Neural crest cell (in vitro differentiated cells): ENCODE measurements at regions not wholly inside any gene's neighbourhood (a gene's known extent, or its start where the extent isn't known, plus 50 kb on each side); places are given as distances from the start of the nearest gene placed in this dataset.

ENCODE experiments used
- DNase-seq: peaks from one replicate; pipeline ENCODE4 v3.0.0; 2021; ENCODE audit warnings: low read depth, mixed read lengths, low spot score
- H3K27ac Mint-ChIP-seq: one replicate; pipeline ENCODE4 v1.8.0; 2021; ENCODE audit warnings: mild to moderate bottlenecking, mixed read lengths; ENCODE audit not compliant: unreplicated experiment
- H3K27me3 Mint-ChIP-seq: 2 replicates; pipeline ENCODE4 v1.8.0; 2021; ENCODE audit warnings: low read depth, mild to moderate bottlenecking, mixed read lengths
- H3K36me3 Mint-ChIP-seq: 2 replicates; pipeline ENCODE4 v1.8.0; 2021; ENCODE audit warnings: low read depth, mild to moderate bottlenecking, mixed read lengths
- H3K4me1 Mint-ChIP-seq: 2 replicates; pipeline ENCODE4 v1.8.0; 2021; ENCODE audit warnings: mixed read lengths
- H3K4me3 Mint-ChIP-seq: one replicate; pipeline ENCODE4 v1.8.0; 2021; ENCODE audit warnings: mild to moderate bottlenecking, mixed read lengths
- H3K9me3 Mint-ChIP-seq: 2 replicates; pipeline ENCODE4 v1.8.0; 2021; ENCODE audit warnings: mixed read lengths
- CTCF ChIP-seq: fragments of 200-600 bp; sonication (generic); conservative IDR thresholded peaks from 2 replicates; pipeline ENCODE4 v1.5.0; 2021; ENCODE audit warnings: antibody characterized with exemption, mild to moderate bottlenecking

DNA sequence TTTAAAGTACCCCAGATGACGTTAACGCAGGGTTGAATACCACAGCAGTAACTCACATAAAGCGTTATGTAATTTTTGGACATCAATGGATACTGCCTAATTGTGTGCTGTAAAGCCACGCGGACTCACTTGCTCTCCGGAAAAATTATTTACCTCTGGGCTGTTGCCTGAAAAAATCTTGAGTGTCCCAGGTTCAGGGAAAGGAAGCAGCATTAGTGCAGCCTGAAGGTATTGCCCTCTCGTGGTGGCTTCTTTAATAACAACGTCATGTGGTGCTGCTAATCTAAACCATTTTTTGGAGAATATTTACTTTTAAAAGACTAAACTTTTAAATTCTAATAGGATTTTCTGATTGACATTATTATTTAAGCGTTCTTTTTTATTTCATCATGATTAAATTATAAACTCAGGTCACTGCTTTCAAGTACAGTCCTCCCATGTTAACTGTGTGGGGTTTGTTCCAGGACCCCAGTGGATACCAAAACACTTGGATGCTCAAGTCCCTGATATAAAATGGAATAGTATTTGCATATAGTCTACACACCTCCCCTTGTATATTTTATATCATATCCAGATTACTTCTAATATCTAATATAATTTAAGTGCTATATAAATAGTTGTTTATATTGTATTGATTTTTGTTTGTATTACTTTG is 384.8 kb downstream of the FAM133A start:
- Mint-ChIP-seq H3K4me1 (peaks cover 3% of the 10 kb centered on the region), H3K9me3 (peaks cover 4% of the 10 kb centered on the region), H3K27me3 (no peaks in the 10 kb centered on the region), H3K27ac (no peak overlapping the region), H3K4me3 (no peak overlapping the region), H3K36me3 (no peaks in the 10 kb centered on the region)
- peak; percentile 79 for TF ChIP-seq CTCF
- peak; percentile 47 for DNase-seq

DNA sequence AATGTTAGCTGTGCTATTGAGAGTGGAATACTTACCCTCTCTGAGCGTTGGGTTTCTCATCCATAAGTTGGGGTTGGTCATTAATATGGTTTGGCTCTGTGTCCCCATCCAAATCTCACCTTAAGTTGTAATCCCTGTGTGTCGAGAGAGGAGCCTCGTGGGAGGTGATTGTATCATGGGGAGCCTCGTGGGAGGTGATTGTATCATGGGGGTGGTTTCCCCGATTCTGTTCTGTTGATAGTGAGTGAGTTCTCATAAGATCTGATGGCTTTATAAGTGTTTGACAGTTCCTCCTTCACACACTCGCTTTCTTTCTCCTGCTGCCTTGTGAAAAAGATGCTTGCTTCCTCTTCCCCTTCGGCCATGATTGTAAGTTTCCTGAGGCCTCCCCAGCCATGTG is 391.1 kb downstream of the FAM133A start:
- no peak overlapping the region for H3K4me3 Mint-ChIP-seq
- no peaks in the 10 kb centered on the region for H3K4me1 Mint-ChIP-seq
- H3K9me3 Mint-ChIP-seq = peaks cover 4% of the 10 kb centered on the region
- no peak for DNase-seq
- no peak overlapping the region for H3K27ac Mint-ChIP-seq
- TF ChIP-seq CTCF = no peak
- H3K36me3 Mint-ChIP-seq = no peaks in the 10 kb centered on the region
- H3K27me3 Mint-ChIP-seq = no peaks in the 10 kb centered on the region

GRCh38 chrX:94089149-94089548 is 415.1 kb downstream of the FAM133A start:
- no peaks in the 10 kb centered on the region for H3K36me3 Mint-ChIP-seq

DNA sequence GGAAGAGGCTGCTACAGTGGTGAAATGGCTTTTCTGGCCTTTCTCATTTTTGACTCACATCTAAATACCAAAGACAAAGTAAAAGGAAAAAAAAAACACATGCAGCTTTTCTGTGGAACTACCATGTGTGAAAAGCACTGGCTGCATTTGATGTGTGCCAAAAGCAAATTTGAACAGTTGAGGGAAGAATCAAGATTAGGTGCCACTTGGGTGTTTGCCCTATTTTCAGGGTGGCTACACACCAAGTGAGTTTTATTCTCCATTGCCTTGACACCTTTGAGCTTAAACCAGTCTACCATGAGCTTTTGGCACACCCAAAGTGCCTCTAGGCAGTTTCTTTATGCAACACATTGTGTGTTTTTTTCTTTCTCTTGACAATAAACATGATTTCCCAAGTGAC is 423.9 kb downstream of the FAM133A start:
- Mint-ChIP-seq H3K4me3 (no peak overlapping the region), H3K27ac (no peak overlapping the region), H3K36me3 (no peaks in the 10 kb centered on the region), H3K27me3 (no peaks in the 10 kb centered on the region), H3K9me3 (no peaks in the 10 kb centered on the region), H3K4me1 (no peaks in the 10 kb centered on the region)
- no peak for DNase-seq
- no peak for TF ChIP-seq CTCF

More at GRCh38 chrX:94089149-94089548, 415.1 kb downstream of the FAM133A start:
- Mint-ChIP-seq H3K4me3 (no peak overlapping the region), H3K4me1 (no peaks in the 10 kb centered on the region), H3K27me3 (no peaks in the 10 kb centered on the region), H3K9me3 (no peaks in the 10 kb centered on the region), H3K27ac (no peak overlapping the region)
- no peak for DNase-seq
- TF ChIP-seq CTCF = no peak

DNA sequence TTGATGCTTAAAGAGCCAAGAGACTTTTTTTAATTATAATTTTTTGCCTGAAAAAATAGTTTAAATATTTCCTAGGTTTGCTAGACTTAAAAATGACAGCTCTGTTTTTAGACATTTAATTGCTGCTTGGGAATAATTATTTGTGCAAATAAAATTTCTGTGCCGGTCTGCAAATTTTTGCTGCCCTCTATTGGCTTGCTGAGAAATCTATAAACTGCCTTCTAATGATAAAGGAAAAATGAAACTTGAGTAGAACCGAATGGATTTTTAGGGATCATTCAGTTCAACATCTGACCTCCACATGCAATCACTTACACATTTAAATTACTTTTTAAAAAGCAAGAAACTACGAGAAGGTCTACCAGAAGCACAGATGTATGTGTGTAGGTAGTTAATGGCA is 434.0 kb downstream of the FAM133A start:
- Mint-ChIP-seq H3K36me3 (no peaks in the 10 kb centered on the region), H3K4me1 (no peaks in the 10 kb centered on the region), H3K27ac (no peak overlapping the region), H3K27me3 (no peaks in the 10 kb centered on the region), H3K4me3 (no peak overlapping the region), H3K9me3 (peaks cover 4% of the 10 kb centered on the region)
- peak; percentile 52 for TF ChIP-seq CTCF
- no peak for DNase-seq
